Naive thymus-derived CD4-positive, alpha-beta T cell (primary cell): ENCODE measurements at regions not wholly inside any gene's neighbourhood (a gene's known extent, or its start where the extent isn't known, plus 50 kb on each side); places are given as distances from the start of the nearest gene placed in this dataset.

Experiments used
- ATAC-seq: fragments of 150-1000 bp; cut with Tn5 transposase; 2 replicates; pipeline ENCODE4 v1.10.0; 2021; ENCODE audit warnings: mild to moderate bottlenecking, moderate library complexity
- CTCF ChIA-PET: fragments of 350-600 bp; sonication (Branson Sonifier 250); formaldehyde crosslinking; loops from one replicate; lab custom pipeline; 2021; ENCODE audit warnings: antibody characterized with exemption; lab: Charles Lee
- POLR2A ChIA-PET: fragments of 350-600 bp; sonication (Branson Sonifier 250); formaldehyde crosslinking; loops from one replicate; lab custom pipeline; 2021; ENCODE audit warnings: antibody characterized with exemption, inconsistent platforms; lab: Charles Lee
- DNase-seq, 9 donors: peaks; one replicate each; pipeline versions ENCODE4 v3.0.0 to v3.0.0-alpha.2; 2020 to 2022; ENCODE audit warnings: mixed read lengths in 1 of 9
- H3K27ac ChIP-seq: one replicate; pipeline ENCODE4 v1.7.0; 2013; ENCODE audit warnings: mild to moderate bottlenecking, low read depth, low read length, moderate library complexity
- H3K27me3 ChIP-seq, 2 donors: one replicate each; pipeline ENCODE4 v1.7.0; 2013; ENCODE audit warnings: low read length in 2 of 2, mild to moderate bottlenecking in 2 of 2, moderate library complexity in 2 of 2; ENCODE audit not compliant: control insufficient read depth in 2 of 2, insufficient read depth in 2 of 2
- H3K36me3 ChIP-seq, 3 experiments: 1 replicate in 2 of 3; 2 replicates in 1 of 3; pipeline ENCODE4 v1.7.0; 2013; ENCODE audit warnings: low read length in 3 of 3, mild to moderate bottlenecking in 3 of 3, moderate library complexity in 1 of 3; ENCODE audit not compliant: insufficient read depth in 3 of 3, control insufficient read depth in 2 of 3
- H3K4me1 ChIP-seq, 2 donors: one replicate each; pipeline ENCODE4 v1.7.0; 2013; ENCODE audit warnings: low read length in 2 of 2, mild to moderate bottlenecking in 2 of 2, moderate library complexity in 1 of 2; ENCODE audit not compliant: control insufficient read depth in 2 of 2, insufficient read depth in 2 of 2
- H3K4me3 ChIP-seq: 2 replicates; pipeline ENCODE4 v1.7.0; 2013; ENCODE audit warnings: mild to moderate bottlenecking, low read length
- H3K9me3 ChIP-seq, 3 experiments: 1 replicate in 2 of 3; 2 replicates in 1 of 3; pipeline ENCODE4 v1.7.0; 2013; ENCODE audit warnings: low read length in 3 of 3; ENCODE audit not compliant: control insufficient read depth in 2 of 3
- H3K27ac Mint-ChIP-seq, 9 donors: one replicate each; pipeline ENCODE4 v1.8.0; 2020 to 2022; ENCODE audit warnings: mixed read lengths in 9 of 9, mild to moderate bottlenecking in 8 of 9, moderate library complexity in 5 of 9, inconsistent platforms in 2 of 9
- H3K27me3 Mint-ChIP-seq, 5 donors: one replicate each; pipeline ENCODE4 v1.8.0; 2021 to 2022; ENCODE audit warnings: mixed read lengths in 5 of 5, mild to moderate bottlenecking in 1 of 5
- H3K36me3 Mint-ChIP-seq, 5 donors: one replicate each; pipeline ENCODE4 v1.8.0; 2020 to 2022; ENCODE audit warnings: mixed read lengths in 5 of 5, mild to moderate bottlenecking in 3 of 5, inconsistent platforms in 1 of 5
- H3K4me1 Mint-ChIP-seq, 7 donors: one replicate each; pipeline ENCODE4 v1.8.0; 2020 to 2022; ENCODE audit warnings: mixed read lengths in 7 of 7, mild to moderate bottlenecking in 3 of 7, inconsistent platforms in 1 of 7
- H3K4me3 Mint-ChIP-seq, 10 donors: one replicate each; pipeline ENCODE4 v1.8.0; 2020 to 2022; ENCODE audit warnings: mild to moderate bottlenecking in 10 of 10, mixed read lengths in 10 of 10, moderate library complexity in 6 of 10, inconsistent platforms in 2 of 10
- H3K9me3 Mint-ChIP-seq, 11 donors: one replicate each; pipeline ENCODE4 v1.8.0; 2020 to 2022; ENCODE audit warnings: mixed read lengths in 11 of 11, mild to moderate bottlenecking in 4 of 11, inconsistent platforms in 1 of 11, moderate library complexity in 1 of 11
- intact Hi-C, 2 donors: fragments of 100-400 bp; cut with micrococcal nuclease; formaldehyde crosslinking; loops; one replicate each; pipeline ENCODE4 v1.15.1; 2023

- Mint-ChIP-seq H3K4me1 (peaks cover 0 to 5% (median 0%) of the 10 kb centered on the region in 7 donors), H3K4me3 (no peak overlapping the region), H3K27ac (no peak overlapping the region), H3K27me3 (no peaks in the 10 kb centered on the region), H3K36me3 (no peaks in the 10 kb centered on the region), H3K9me3 (peaks cover 0 to 12% (median 5%) of the 10 kb centered on the region in 11 donors)
- intact Hi-C loops: no loop called here
- DNase-seq (no peak), ATAC-seq (no peak)
- Histone ChIP-seq H3K9me3 (no peaks in the 10 kb centered on the region), H3K27me3 (no peaks in the 10 kb centered on the region), H3K27ac (no peak overlapping the region), H3K4me1 (no peaks in the 10 kb centered on the region), H3K36me3 (no peaks in the 10 kb centered on the region), H3K4me3 (no peak overlapping the region)
- ChIA-PET CTCF (no interaction called here), POLR2A (no interaction called here)
Observed at GRCh38 chr11:106449763-106450162, 372.3 kb downstream of the AASDHPPT start.

GRCh38 chr11:106451228-106451922, 373.9 kb downstream of the AASDHPPT start:
- POLR2A ChIA-PET: no interaction called here
- ATAC-seq (no peak), DNase-seq (no peak)
- Histone ChIP-seq H3K27ac (no peak overlapping the region), H3K4me1 (no peaks in the 10 kb centered on the region), H3K4me3 (no peak overlapping the region), H3K27me3 (no peaks in the 10 kb centered on the region), H3K36me3 (no peaks in the 10 kb centered on the region), H3K9me3 (no peaks in the 10 kb centered on the region)
- intact Hi-C loops: no loop called here
- peaks cover 0 to 5% (median 0%) of the 10 kb centered on the region in 7 donors for H3K4me1 Mint-ChIP-seq
- H3K27ac Mint-ChIP-seq: no peak overlapping the region
- H3K36me3 Mint-ChIP-seq: no peaks in the 10 kb centered on the region
- H3K4me3 Mint-ChIP-seq: no peak overlapping the region
- CTCF ChIA-PET: no interaction called here
- no peaks in the 10 kb centered on the region for H3K27me3 Mint-ChIP-seq
- H3K9me3 Mint-ChIP-seq: peaks cover 0 to 23% (median 6%) of the 10 kb centered on the region in 11 donors

- intact Hi-C loops: no loop called here
- Histone ChIP-seq H3K4me1 (no peaks in the 10 kb centered on the region), H3K9me3 (no peaks in the 10 kb centered on the region), H3K4me3 (no peak overlapping the region), H3K27ac (no peak overlapping the region), H3K27me3 (no peaks in the 10 kb centered on the region), H3K36me3 (no peaks in the 10 kb centered on the region)
- DNase-seq (no peak), ATAC-seq (no peak)
- Mint-ChIP-seq H3K27ac (no peak overlapping the region), H3K4me1 (no peaks in the 10 kb centered on the region), H3K36me3 (no peaks in the 10 kb centered on the region), H3K4me3 (no peak overlapping the region), H3K9me3 (peaks cover 0 to 23% (median 9%) of the 10 kb centered on the region in 11 donors), H3K27me3 (no peaks in the 10 kb centered on the region)
- ChIA-PET POLR2A (no interaction called here), CTCF (no interaction called here)
Observed at GRCh38 chr11:106456647-106457046, 379.2 kb downstream of the AASDHPPT start.

GRCh38 chr11:106457727-106458126, 380.3 kb downstream of the AASDHPPT start:
- H3K4me3 Mint-ChIP-seq: no peak overlapping the region
- H3K4me1 Mint-ChIP-seq: no peaks in the 10 kb centered on the region
- H3K9me3 Mint-ChIP-seq: peaks cover 0 to 30% (median 7%) of the 10 kb centered on the region in 11 donors
- Histone ChIP-seq H3K27ac (no peak overlapping the region), H3K4me3 (no peak overlapping the region), H3K9me3 (no peaks in the 10 kb centered on the region), H3K36me3 (no peaks in the 10 kb centered on the region), H3K4me1 (no peaks in the 10 kb centered on the region), H3K27me3 (no peaks in the 10 kb centered on the region)
- ChIA-PET CTCF (no interaction called here), POLR2A (no interaction called here)
- H3K27ac Mint-ChIP-seq: no peak overlapping the region
- intact Hi-C loops: no loop called here
- H3K36me3 Mint-ChIP-seq: no peaks in the 10 kb centered on the region
- DNase-seq (no peak), ATAC-seq (no peak)
- peaks cover 0 to 3% (median 0%) of the 10 kb centered on the region in 5 donors for H3K27me3 Mint-ChIP-seq

- CTCF ChIA-PET: no interaction called here
- peaks cover 0 to 24% (median 7%) of the 10 kb centered on the region in 11 donors for H3K9me3 Mint-ChIP-seq
- H3K9me3 ChIP-seq: no peaks in the 10 kb centered on the region
- H3K27me3 Mint-ChIP-seq: peaks cover 0 to 3% (median 0%) of the 10 kb centered on the region in 5 donors
- DNase-seq: no peak
- H3K27me3 ChIP-seq: no peaks in the 10 kb centered on the region
- no peaks in the 10 kb centered on the region for H3K4me1 Mint-ChIP-seq
- ATAC-seq: no peak
- H3K36me3 Mint-ChIP-seq: no peaks in the 10 kb centered on the region
- no peak overlapping the region for H3K27ac Mint-ChIP-seq
- no peak overlapping the region for H3K27ac ChIP-seq
- H3K4me3 ChIP-seq: no peak overlapping the region
- POLR2A ChIA-PET: no interaction called here
- intact Hi-C loops: no loop called here
- no peaks in the 10 kb centered on the region for H3K36me3 ChIP-seq
- H3K4me1 ChIP-seq: no peaks in the 10 kb centered on the region
- H3K4me3 Mint-ChIP-seq: no peak overlapping the region
Observed at GRCh38 chr11:106459135-106459534, 381.7 kb downstream of the AASDHPPT start.

- no peaks in the 10 kb centered on the region for H3K4me1 Mint-ChIP-seq
- Histone ChIP-seq H3K27me3 (no peaks in the 10 kb centered on the region), H3K36me3 (no peaks in the 10 kb centered on the region), H3K27ac (no peak overlapping the region), H3K4me1 (no peaks in the 10 kb centered on the region), H3K4me3 (no peak overlapping the region), H3K9me3 (no peaks in the 10 kb centered on the region)
- ChIA-PET CTCF (no interaction called here), POLR2A (no interaction called here)
- H3K9me3 Mint-ChIP-seq: peaks cover 0 to 17% (median 3%) of the 10 kb centered on the region in 11 donors
- no peaks in the 10 kb centered on the region for H3K36me3 Mint-ChIP-seq
- DNase-seq: no peak
- no peak for ATAC-seq
- intact Hi-C loops: no loop called here
- no peak overlapping the region for H3K4me3 Mint-ChIP-seq
- no peak overlapping the region for H3K27ac Mint-ChIP-seq
- peaks cover 0 to 3% (median 0%) of the 10 kb centered on the region in 5 donors for H3K27me3 Mint-ChIP-seq
Observed at GRCh38 chr11:106461148-106461691, 383.8 kb downstream of the AASDHPPT start.
